HepG2 (cell line): ENCODE measurements at regions not wholly inside any gene's neighbourhood (a gene's known extent, or its start where the extent isn't known, plus 50 kb on each side); places are given as distances from the start of the nearest gene placed in this dataset.

ENCODE experiments used
- ATAC-seq: fragments of 200-7000 bp; cut with Tn5 transposase; 3 replicates; pipeline ENCODE4 v1.9.1; 2020; ENCODE audit warnings: mild to moderate bottlenecking, moderate library complexity
- BruUV-seq: library from RNA; stranded (reverse); fragments of 400-500 nt; replicated peaks from 2 replicates; lab custom pipeline; 2021; lab: Mats Ljungman, UMichigan
- CTCF ChIA-PET: fragments of 300-600 bp; formaldehyde crosslinking; extraction: SDS; loops from one replicate; lab custom pipeline; 2021; ENCODE audit warnings: low total read pairs, inconsistent platforms, low intra/inter-chr PET ratio; lab: Yijun Ruan, JAX
- POLR2A ChIA-PET: fragments of 350-600 bp; sonication (Branson Sonifier 250); formaldehyde crosslinking; loops from one replicate; lab custom pipeline; 2020; ENCODE audit warnings: antibody characterized with exemption, inconsistent platforms; lab: Yijun Ruan, JAX
- DNase-seq: peaks from one replicate; pipeline ENCODE4 v3.0.0-alpha.2; 2015; ENCODE audit warnings: low spot score
- FAIRE-seq: peaks from 3 replicates; lab custom pipeline; 2011; peaks lifted over from hg19 to GRCh38; lab: Jason Lieb, UNC
- H2AFZ ChIP-seq: one replicate; pipeline ENCODE4 v1.6.1; 2011; ENCODE audit warnings: low read length, inconsistent platforms
- H3K27ac ChIP-seq: fragments of 300-600 bp; 3 replicates; pipeline ENCODE4 v1.8.0; 2011; ENCODE audit warnings: mixed run types, mild to moderate bottlenecking, mixed read lengths, low read length, inconsistent platforms; ENCODE audit not compliant: insufficient read depth; ENCODE audit errors: extremely low read length
- H3K27me3 ChIP-seq, 2 experiments: fragments of 200-600 bp in 1 of 2; 2 replicates in 1 of 2; 3 replicates in 1 of 2; pipeline versions ENCODE4 v1.6.0 to v1.8.0; 2011; ENCODE audit warnings: low read length in 2 of 2, mild to moderate bottlenecking in 2 of 2, moderate library complexity in 2 of 2, inconsistent platforms in 1 of 2; ENCODE audit not compliant: insufficient read depth in 2 of 2, control insufficient read depth in 1 of 2
- H3K36me3 ChIP-seq, 2 experiments: fragments of 200-600 bp in 1 of 2; replicated peaks in 1 of 2; 2 replicates in 1 of 2; 3 replicates in 1 of 2; pipeline versions ENCODE4 v1.5.1 to v1.8.0; 2011; ENCODE audit warnings: low read length in 2 of 2, inconsistent platforms in 1 of 2; ENCODE audit not compliant: insufficient read depth in 2 of 2, control insufficient read depth in 1 of 2
- H3K4me1 ChIP-seq: 2 replicates; pipeline ENCODE4 v1.5.1; 2012; ENCODE audit warnings: low read length, inconsistent platforms; ENCODE audit not compliant: insufficient read depth
- H3K4me2 ChIP-seq: 2 replicates; pipeline ENCODE4 v1.6.0; 2011; ENCODE audit warnings: low read depth, low read length, inconsistent platforms
- H3K4me3 ChIP-seq, 3 experiments: fragments of 200-600 bp in 1 of 3; sonication (generic), shearing (Covaris generic) in 1 of 3; replicated peaks in 1 of 3; 2 replicates each; pipeline ENCODE4 v1.5.1; 2011 to 2016; ENCODE audit warnings: low read length in 3 of 3, inconsistent platforms in 2 of 3, low read depth in 2 of 3, mild to moderate bottlenecking in 2 of 3, control low read depth in 1 of 3, mixed read lengths in 1 of 3; ENCODE audit not compliant: insufficient read depth in 1 of 3
- H3K79me2 ChIP-seq: one replicate; pipeline ENCODE4 v1.6.1; 2011; ENCODE audit warnings: low read length, inconsistent platforms; ENCODE audit not compliant: insufficient read depth
- H3K9ac ChIP-seq: 2 replicates; pipeline ENCODE4 v1.6.0; 2011; ENCODE audit warnings: mild to moderate bottlenecking, low read depth, low read length, inconsistent platforms; ENCODE audit not compliant: insufficient read depth
- H3K9me3 ChIP-seq: 2 replicates; pipeline ENCODE4 v1.5.1; 2012; ENCODE audit warnings: mild to moderate bottlenecking, low read length
- H4K20me1 ChIP-seq: 2 replicates; pipeline ENCODE4 v1.6.0; 2011; ENCODE audit warnings: inconsistent platforms, mild to moderate bottlenecking, low read length, moderate library complexity; ENCODE audit not compliant: insufficient read depth
- ATF1 ChIP-seq: IDR thresholded peaks from 2 replicates; pipeline ENCODE4 v1.6.1; 2016; ENCODE audit warnings: mild to moderate bottlenecking, control low read depth
- CC2D1A ChIP-seq: sonication (generic); formaldehyde crosslinking; IDR thresholded peaks from 2 replicates; pipeline ENCODE4 v1.8.1; 2023; ENCODE audit warnings: mild to moderate bottlenecking, missing genetic modification reagents
- JDP2 ChIP-seq: sonication (generic); formaldehyde crosslinking; IDR thresholded peaks from 2 replicates; pipeline ENCODE4 v1.8.1; 2022; ENCODE audit warnings: missing genetic modification reagents, borderline replicate concordance
- NFIC ChIP-seq: IDR thresholded peaks from 2 replicates; pipeline ENCODE4 v1.6.1; 2012; ENCODE audit warnings: mild to moderate bottlenecking, low read length, inconsistent platforms
- POLR2AphosphoS2 ChIP-seq: IDR thresholded peaks from 2 replicates; pipeline ENCODE4 v1.6.1; 2011; ENCODE audit warnings: low read depth, low read length, improper control_type of control experiment
- TRIM24 ChIP-seq: sonication (generic); formaldehyde crosslinking; IDR thresholded peaks from 2 replicates; pipeline ENCODE4 v1.8.0; 2022; ENCODE audit warnings: mild to moderate bottlenecking, missing genetic modification reagents
- U2AF1 ChIP-seq: fragments of 200-400 bp; formaldehyde crosslinking; optimal IDR thresholded peaks from 2 replicates; pipeline ENCODE3; 2017; ENCODE audit warnings: mild to moderate bottlenecking, low read depth, low read length
- ZNF556 ChIP-seq: sonication (generic); formaldehyde crosslinking; IDR thresholded peaks from 2 replicates; pipeline ENCODE4 v1.4.0; 2020; ENCODE audit warnings: mild to moderate bottlenecking, missing genetic modification reagents, borderline replicate concordance
- ZNF678 ChIP-seq: sonication (generic); formaldehyde crosslinking; IDR thresholded peaks from 2 replicates; pipeline ENCODE4 v1.4.0; 2020; ENCODE audit warnings: mild to moderate bottlenecking, missing genetic modification reagents
- ZNF720 ChIP-seq: sonication (generic); formaldehyde crosslinking; IDR thresholded peaks from 2 replicates; pipeline ENCODE4 v1.4.0; 2020; ENCODE audit warnings: missing genetic modification reagents
- ZNF724P ChIP-seq: sonication (generic); formaldehyde crosslinking; IDR thresholded peaks from 2 replicates; pipeline ENCODE4 v1.8.0; 2022; ENCODE audit warnings: missing genetic modification reagents, borderline replicate concordance
- WGBS: methylation state at CpG from one replicate; pipeline ENCODE4 v1.1.6; 2017; ENCODE audit warnings: low lambda C conversion rate; 5-methylcytosine and 5-hydroxymethylcytosine counted together
- in situ Hi-C: cut with HindIII; loops from 2 replicates; pipeline ENCODE4 v1.10.0; 2017; ENCODE audit warnings: low pct_unique_long_range_greater_than_20kb; ENCODE audit not compliant: extremely low pct_ligation_motif_present
- intact Hi-C: fragments of 100-400 bp; cut with micrococcal nuclease; formaldehyde crosslinking; loops from one replicate; pipeline ENCODE4 v1.10.0; 2022; ENCODE audit not compliant: unreplicated experiment
- TF ChIP-seq, protein P1 (sequence below): sonication (generic); formaldehyde crosslinking; IDR thresholded peaks from 2 replicates; pipeline ENCODE4 v1.5.0; 2020; ENCODE audit warnings: missing genetic modification reagents, mild to moderate bottlenecking, borderline replicate concordance
- TF ChIP-seq, protein P2 (sequence below): sonication (generic); formaldehyde crosslinking; IDR thresholded peaks from 2 replicates; pipeline ENCODE4 v1.4.0; 2020; ENCODE audit warnings: missing genetic modification reagents, borderline replicate concordance

DNA sequence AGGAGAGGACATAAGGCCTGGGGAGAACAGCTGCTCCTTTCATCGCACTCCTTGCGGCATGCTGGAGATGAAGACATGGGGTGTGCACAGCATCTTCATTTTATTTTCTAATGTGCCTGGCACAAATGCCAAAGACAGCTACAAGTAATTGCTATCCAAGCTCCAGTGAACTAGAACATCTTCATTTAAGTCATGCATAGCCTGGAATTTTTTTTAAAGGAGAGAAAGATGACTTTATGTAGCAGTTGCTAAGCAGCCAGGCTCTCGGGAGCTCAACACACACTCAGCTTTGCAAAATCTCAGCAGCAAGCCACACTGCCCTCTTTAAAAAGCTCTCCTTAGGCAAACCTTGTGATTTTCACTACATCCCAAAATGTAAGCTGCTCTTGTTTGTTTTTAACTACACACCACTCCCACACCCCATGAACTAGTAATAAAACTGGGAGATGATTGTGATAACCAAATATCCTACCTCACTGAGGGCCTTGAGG, 164.5 kb upstream of the POU2AF2 start:
- CTCF ChIA-PET, result no interaction called here
- POLR2A ChIA-PET, result no interaction called here
- in situ Hi-C loops (no loop called here), intact Hi-C loops (no loop called here)
- no TSS peak for BruUV-seq
- DNase-seq (no peak), ATAC-seq (no peak), FAIRE-seq (no peak)
- Histone ChIP-seq H4K20me1 (no peaks in the 10 kb centered on the region), H3K9ac (no peak overlapping the region), H3K79me2 (no peaks in the 10 kb centered on the region), H2AFZ (no peak overlapping the region), H3K4me1 (peaks cover 6% of the 10 kb centered on the region), H3K36me3 (no peaks in the 10 kb centered on the region), H3K9me3 (no peaks in the 10 kb centered on the region), H3K27ac (no peak overlapping the region), H3K4me3 (no peak overlapping the region), H3K4me2 (no peak overlapping the region), H3K27me3 (no peaks in the 10 kb centered on the region; a peak in 1 of 5 replicates)
- 56% methylated on average over 3 of the region's 3 CpGs for WGBS
- no peak for TF ChIP-seq ZNF678 (CRISPR knock-in tag)
- TF ChIP-seq TRIM24 (CRISPR knock-in tag), result no peak
- TF ChIP-seq ATF1 (CRISPR knock-in tag), result no peak
- TF ChIP-seq POLR2AphosphoS2, result no peak
- TF ChIP-seq CC2D1A, result no peak
- TF ChIP-seq, protein P1, sequence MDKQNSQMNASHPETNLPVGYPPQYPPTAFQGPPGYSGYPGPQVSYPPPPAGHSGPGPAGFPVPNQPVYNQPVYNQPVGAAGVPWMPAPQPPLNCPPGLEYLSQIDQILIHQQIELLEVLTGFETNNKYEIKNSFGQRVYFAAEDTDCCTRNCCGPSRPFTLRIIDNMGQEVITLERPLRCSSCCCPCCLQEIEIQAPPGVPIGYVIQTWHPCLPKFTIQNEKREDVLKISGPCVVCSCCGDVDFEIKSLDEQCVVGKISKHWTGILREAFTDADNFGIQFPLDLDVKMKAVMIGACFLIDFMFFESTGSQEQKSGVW (CRISPR knock-in tag), result no peak
- TF ChIP-seq ZNF720 (CRISPR knock-in tag), result no peak
- TF ChIP-seq, protein P2, sequence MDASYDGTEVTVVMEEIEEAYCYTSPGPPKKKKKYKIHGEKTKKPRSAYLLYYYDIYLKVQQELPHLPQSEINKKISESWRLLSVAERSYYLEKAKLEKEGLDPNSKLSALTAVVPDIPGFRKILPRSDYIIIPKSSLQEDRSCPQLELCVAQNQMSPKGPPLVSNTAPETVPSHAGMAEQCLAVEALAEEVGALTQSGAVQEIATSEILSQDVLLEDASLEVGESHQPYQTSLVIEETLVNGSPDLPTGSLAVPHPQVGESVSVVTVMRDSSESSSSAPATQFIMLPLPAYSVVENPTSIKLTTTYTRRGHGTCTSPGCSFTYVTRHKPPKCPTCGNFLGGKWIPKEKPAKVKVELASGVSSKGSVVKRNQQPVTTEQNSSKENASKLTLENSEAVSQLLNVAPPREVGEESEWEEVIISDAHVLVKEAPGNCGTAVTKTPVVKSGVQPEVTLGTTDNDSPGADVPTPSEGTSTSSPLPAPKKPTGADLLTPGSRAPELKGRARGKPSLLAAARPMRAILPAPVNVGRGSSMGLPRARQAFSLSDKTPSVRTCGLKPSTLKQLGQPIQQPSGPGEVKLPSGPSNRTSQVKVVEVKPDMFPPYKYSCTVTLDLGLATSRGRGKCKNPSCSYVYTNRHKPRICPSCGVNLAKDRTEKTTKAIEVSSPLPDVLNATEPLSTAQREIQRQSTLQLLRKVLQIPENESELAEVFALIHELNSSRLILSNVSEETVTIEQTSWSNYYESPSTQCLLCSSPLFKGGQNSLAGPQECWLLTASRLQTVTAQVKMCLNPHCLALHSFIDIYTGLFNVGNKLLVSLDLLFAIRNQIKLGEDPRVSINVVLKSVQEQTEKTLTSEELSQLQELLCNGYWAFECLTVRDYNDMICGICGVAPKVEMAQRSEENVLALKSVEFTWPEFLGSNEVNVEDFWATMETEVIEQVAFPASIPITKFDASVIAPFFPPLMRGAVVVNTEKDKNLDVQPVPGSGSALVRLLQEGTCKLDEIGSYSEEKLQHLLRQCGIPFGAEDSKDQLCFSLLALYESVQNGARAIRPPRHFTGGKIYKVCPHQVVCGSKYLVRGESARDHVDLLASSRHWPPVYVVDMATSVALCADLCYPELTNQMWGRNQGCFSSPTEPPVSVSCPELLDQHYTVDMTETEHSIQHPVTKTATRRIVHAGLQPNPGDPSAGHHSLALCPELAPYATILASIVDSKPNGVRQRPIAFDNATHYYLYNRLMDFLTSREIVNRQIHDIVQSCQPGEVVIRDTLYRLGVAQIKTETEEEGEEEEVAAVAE (CRISPR knock-in tag), result no peak
- no peak for TF ChIP-seq NFIC
- TF ChIP-seq U2AF1, result no peak
- TF ChIP-seq JDP2 (CRISPR knock-in tag), result no peak
- no peak for TF ChIP-seq ZNF724P (CRISPR knock-in tag)
- no peak for TF ChIP-seq ZNF556 (CRISPR knock-in tag)
